ENCODE measurements at regions not wholly inside any gene's neighbourhood (a gene's known extent, or its start where the extent isn't known, plus 50 kb on each side); places are given as distances from the start of the nearest gene placed in this dataset.

DNA sequence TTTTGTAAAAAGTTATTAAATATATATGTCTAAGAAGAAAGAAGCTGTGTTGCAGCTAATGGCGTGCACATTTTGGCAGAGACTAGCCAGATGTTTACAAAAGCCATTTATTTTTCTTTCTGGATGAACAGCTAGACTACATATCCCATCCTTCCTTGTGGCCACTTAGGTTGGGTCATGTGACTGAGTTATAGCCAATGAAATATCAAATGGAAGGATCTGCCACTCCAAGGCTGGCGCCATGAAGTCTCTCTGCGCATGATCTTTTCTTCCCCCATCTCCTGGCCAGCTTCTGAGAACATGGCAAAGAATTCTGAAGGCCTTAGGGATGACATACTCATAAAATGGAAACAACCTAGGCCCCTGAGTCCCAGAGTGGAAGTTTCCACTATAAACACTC lies 244.2 kb upstream of the DAB2 start:
- TF ChIP-seq, protein P1, sequence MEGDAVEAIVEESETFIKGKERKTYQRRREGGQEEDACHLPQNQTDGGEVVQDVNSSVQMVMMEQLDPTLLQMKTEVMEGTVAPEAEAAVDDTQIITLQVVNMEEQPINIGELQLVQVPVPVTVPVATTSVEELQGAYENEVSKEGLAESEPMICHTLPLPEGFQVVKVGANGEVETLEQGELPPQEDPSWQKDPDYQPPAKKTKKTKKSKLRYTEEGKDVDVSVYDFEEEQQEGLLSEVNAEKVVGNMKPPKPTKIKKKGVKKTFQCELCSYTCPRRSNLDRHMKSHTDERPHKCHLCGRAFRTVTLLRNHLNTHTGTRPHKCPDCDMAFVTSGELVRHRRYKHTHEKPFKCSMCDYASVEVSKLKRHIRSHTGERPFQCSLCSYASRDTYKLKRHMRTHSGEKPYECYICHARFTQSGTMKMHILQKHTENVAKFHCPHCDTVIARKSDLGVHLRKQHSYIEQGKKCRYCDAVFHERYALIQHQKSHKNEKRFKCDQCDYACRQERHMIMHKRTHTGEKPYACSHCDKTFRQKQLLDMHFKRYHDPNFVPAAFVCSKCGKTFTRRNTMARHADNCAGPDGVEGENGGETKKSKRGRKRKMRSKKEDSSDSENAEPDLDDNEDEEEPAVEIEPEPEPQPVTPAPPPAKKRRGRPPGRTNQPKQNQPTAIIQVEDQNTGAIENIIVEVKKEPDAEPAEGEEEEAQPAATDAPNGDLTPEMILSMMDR (conservative IDR thresholded peaks at IDR 0.05) = no peak
- TF ChIP-seq ZFX (IDR thresholded peaks at IDR 0.05) = no peak
